Stomach (tissue), 8 donors: ENCODE measurements at regions not wholly inside any gene's neighbourhood (a gene's known extent, or its start where the extent isn't known, plus 50 kb on each side); places are given as distances from the start of the nearest gene placed in this dataset.
A peak's percentile ranks its signal among the peaks of the same experiment; 100 is the strongest.
"Not testable (repeated sequence)": the region's sequence is repeated elsewhere in the genome, so short reads cannot be mapped to it uniquely, and the experiment has no call there.

Experiments used
- DNase-seq, 2 donors: peaks; one replicate each; pipeline versions ENCODE4 v3.0.0 to v3.0.0-alpha.2; 2013 to 2019
- H3K27ac ChIP-seq, 5 donors: fragments of 200-600 bp in 4 of 5; sonication (generic) in 4 of 5; one replicate each; pipeline ENCODE4 v1.5.1; 2013 to 2019; ENCODE audit warnings: mild to moderate bottlenecking in 1 of 5, moderate library complexity in 1 of 5
- H3K27me3 ChIP-seq, 3 donors: fragments of 200-600 bp; sonication (generic); one replicate each; pipeline ENCODE4 v1.5.1; 2017 to 2019; ENCODE audit warnings: mixed run types in 1 of 3
- H3K36me3 ChIP-seq, 4 donors: fragments of 200-600 bp; sonication (generic); 1 replicate in 3 of 4; 2 replicates in 1 of 4; pipeline ENCODE4 v1.5.1; 2016 to 2019
- H3K4me1 ChIP-seq, 4 donors: fragments of 200-600 bp; sonication (generic); one replicate each; pipeline ENCODE4 v1.5.1; 2016 to 2019
- H3K4me3 ChIP-seq, 4 donors: fragments of 200-600 bp; sonication (generic) in 3 of 4; one replicate each; pipeline ENCODE4 v1.5.1; 2016 to 2019; ENCODE audit warnings: mild to moderate bottlenecking in 1 of 4
- H3K9me3 ChIP-seq, 4 donors: fragments of 200-600 bp; sonication (generic); one replicate each; pipeline ENCODE4 v1.5.1; 2016 to 2019
- WGBS, 5 donors: extraction: QIAGEN DNeasy Blood & Tissue Kit in 3 of 5; methylation state at CpG; one replicate each; pipeline versions ENCODE4 v1.1.5 to v1.1.7; 2013 to 2018; 5-methylcytosine and 5-hydroxymethylcytosine counted together
- intact Hi-C: fragments of 100-400 bp; cut with DNase I; formaldehyde crosslinking; loops from one replicate; pipeline ENCODE4 v1.15.1; 2023; ENCODE audit warnings: low total_unique reads
- small RNA-seq, 4 donors: library from RNA; depleted of rRNA; stranded (forward); fragments of <200 nt; gene quantifications; one replicate each; pipeline ENCODE3, GENCODE V24; 2016
- donor health status: healthy with polysubstance abuse.
- donor health status: Bipolar disorder and iron deficiency.
- donor health status: healthy.

- H3K4me3 ChIP-seq, H3K27me3 ChIP-seq, intact Hi-C loops, H3K9me3 ChIP-seq, H3K36me3 ChIP-seq, H3K4me1 ChIP-seq, H3K27ac ChIP-seq: not testable (repeated sequence)
- WGBS, 5 donors, result 76 to 92% (median 82%) methylated on average over 8 to 55 of the region's 85 CpGs
- peak in 1 of 2 donors; percentile 1 for DNase-seq
These were observed 159.4 kb upstream of the FRG2B start for GRCh38 chr10:133785846-133786602.

- H3K9me3 ChIP-seq, H3K36me3 ChIP-seq, H3K4me3 ChIP-seq, H3K4me1 ChIP-seq, H3K27me3 ChIP-seq, DNase-seq, intact Hi-C loops, H3K27ac ChIP-seq: not testable (repeated sequence)
- 58 to 81% (median 72%) methylated on average over 3 of the region's 5 CpGs; no CpG with 5 or more reads in 1 of the 5 donors for WGBS, 5 donors
These were observed 158.6 kb upstream of the FRG2B start for GRCh38 chr10:133785178-133785577.

GRCh38 chr10:133765308-133765707 is 138.7 kb upstream of the FRG2B start:
- H3K4me1 ChIP-seq, H3K27me3 ChIP-seq, DNase-seq, H3K4me3 ChIP-seq, H3K36me3 ChIP-seq, H3K27ac ChIP-seq, intact Hi-C loops, H3K9me3 ChIP-seq: not testable (repeated sequence)
- 60 to 86% (median 68%) methylated on average over 1 of the region's 1 CpG; no CpG with 5 or more reads in 1 of the 5 donors for WGBS, 5 donors

- H3K27ac ChIP-seq, H3K4me1 ChIP-seq, H3K36me3 ChIP-seq, H3K4me3 ChIP-seq, H3K27me3 ChIP-seq, H3K9me3 ChIP-seq, intact Hi-C loops, DNase-seq: not testable (repeated sequence)
- no CpG with 5 or more reads among the region's 2 CpGs for WGBS, 5 donors
These were observed 138.2 kb upstream of the FRG2B start for GRCh38 chr10:133764823-133765209.

- H3K4me3 ChIP-seq, H3K36me3 ChIP-seq, intact Hi-C loops, H3K9me3 ChIP-seq, H3K4me1 ChIP-seq, H3K27me3 ChIP-seq, H3K27ac ChIP-seq: not testable (repeated sequence)
- peak in 1 of 2 donors; percentile 5 for DNase-seq
- 79 to 88% (median 83%) methylated on average over 3 to 6 of the region's 6 CpGs for WGBS, 5 donors
These were observed 137.6 kb upstream of the FRG2B start for GRCh38 chr10:133763875-133764822.

- intact Hi-C loops, H3K4me3 ChIP-seq, DNase-seq, H3K27me3 ChIP-seq, H3K27ac ChIP-seq, H3K4me1 ChIP-seq, H3K9me3 ChIP-seq, H3K36me3 ChIP-seq: not testable (repeated sequence)
- WGBS, 5 donors, result no CpG with 5 or more reads among the region's 3 CpGs
These were observed 136.6 kb upstream of the FRG2B start for GRCh38 chr10:133763190-133763589.

GRCh38 chr10:133753545-133753944 is 127.0 kb upstream of the FRG2B start:
- H3K27ac ChIP-seq, intact Hi-C loops: not testable (repeated sequence)
- no CpG with 5 or more reads among the region's 39 CpGs for WGBS, 5 donors

More at GRCh38 chr10:133753545-133753944, 127.0 kb upstream of the FRG2B start:
- H3K36me3 ChIP-seq, H3K27me3 ChIP-seq, DNase-seq, H3K9me3 ChIP-seq, H3K4me3 ChIP-seq, H3K4me1 ChIP-seq: not testable (repeated sequence)

Small RNA genes lying in the stretch of these regions (small RNA-seq; reads per million reads assigned to genes)
- gene BX322534.1, result 0 reads per million in 4 donors
